Liver (tissue), 3 donors: ENCODE measurements at regions not wholly inside any gene's neighbourhood (a gene's known extent, or its start where the extent isn't known, plus 50 kb on each side); places are given as distances from the start of the nearest gene placed in this dataset.

ENCODE experiments used
- EGR1 ChIP-seq, 2 donors: IDR thresholded peaks; 2 replicates each; pipeline ENCODE4 v1.6.1; 2016 to 2018; ENCODE audit warnings: antibody characterized with exemption in 2 of 2, low read depth in 2 of 2
- FOXA1 ChIP-seq: IDR thresholded peaks from 2 replicates; pipeline ENCODE4 v1.6.1; 2016; ENCODE audit warnings: antibody characterized with exemption
- GABPA ChIP-seq, 2 donors: IDR thresholded peaks in 1 of 2; conservative IDR thresholded peaks in 1 of 2; 2 replicates each; pipeline ENCODE4 v1.6.1; 2016; ENCODE audit warnings: antibody characterized with exemption in 2 of 2, mild to moderate bottlenecking in 1 of 2, moderate library complexity in 1 of 2
- JUND ChIP-seq, 2 donors: IDR thresholded peaks; 2 replicates each; pipeline ENCODE4 v1.6.1; 2016; ENCODE audit warnings: antibody characterized with exemption in 2 of 2
- RAD21 ChIP-seq, 2 donors: IDR thresholded peaks; 2 replicates each; pipeline ENCODE4 v1.6.1; 2016; ENCODE audit warnings: antibody characterized with exemption in 2 of 2, mild to moderate bottlenecking in 2 of 2
- SP1 ChIP-seq: IDR thresholded peaks from 2 replicates; pipeline ENCODE4 v1.6.1; 2018; ENCODE audit warnings: antibody characterized with exemption, mild to moderate bottlenecking
- TAF1 ChIP-seq: conservative IDR thresholded peaks from 2 replicates; pipeline ENCODE4 v1.6.1; 2016; ENCODE audit warnings: antibody characterized with exemption, mild to moderate bottlenecking
- TF ChIP-seq, protein P1 (sequence below): fragments of 150-350 bp; IDR thresholded peaks from 2 replicates; pipeline ENCODE4 v1.5.1; 2017; ENCODE audit warnings: improper control_type of control experiment, low read depth, low read length; ENCODE audit not compliant: missing input control
- TF ChIP-seq, protein P2 (sequence below): IDR thresholded peaks from 2 replicates; pipeline ENCODE4 v1.6.1; 2016; ENCODE audit warnings: antibody characterized with exemption
- TF ChIP-seq, protein P3 (sequence below): IDR thresholded peaks from 2 replicates; pipeline ENCODE4 v1.6.1; 2016; ENCODE audit warnings: antibody characterized with exemption, mild to moderate bottlenecking
- donor health status: healthy.
- donor health status: healthy.

GRCh38 chr4:4735870-4736269 lies 123.6 kb upstream of the MSX1 start:
- TF ChIP-seq SP1 (no peak), RAD21 (IDR thresholded peaks at IDR 0.05) (no peak), JUND (IDR thresholded peaks at IDR 0.05) (no peak), FOXA1 (no peak), GABPA (IDR thresholded peaks at IDR 0.05 in 1 of 2, conservative IDR thresholded peaks at IDR 0.05 in 1 of 2) (no peak), TAF1 (no peak), EGR1 (IDR thresholded peaks at IDR 0.05; ENCODE audit: low read depth in 2 of 2) (no peak)
- TF ChIP-seq, protein P1, sequence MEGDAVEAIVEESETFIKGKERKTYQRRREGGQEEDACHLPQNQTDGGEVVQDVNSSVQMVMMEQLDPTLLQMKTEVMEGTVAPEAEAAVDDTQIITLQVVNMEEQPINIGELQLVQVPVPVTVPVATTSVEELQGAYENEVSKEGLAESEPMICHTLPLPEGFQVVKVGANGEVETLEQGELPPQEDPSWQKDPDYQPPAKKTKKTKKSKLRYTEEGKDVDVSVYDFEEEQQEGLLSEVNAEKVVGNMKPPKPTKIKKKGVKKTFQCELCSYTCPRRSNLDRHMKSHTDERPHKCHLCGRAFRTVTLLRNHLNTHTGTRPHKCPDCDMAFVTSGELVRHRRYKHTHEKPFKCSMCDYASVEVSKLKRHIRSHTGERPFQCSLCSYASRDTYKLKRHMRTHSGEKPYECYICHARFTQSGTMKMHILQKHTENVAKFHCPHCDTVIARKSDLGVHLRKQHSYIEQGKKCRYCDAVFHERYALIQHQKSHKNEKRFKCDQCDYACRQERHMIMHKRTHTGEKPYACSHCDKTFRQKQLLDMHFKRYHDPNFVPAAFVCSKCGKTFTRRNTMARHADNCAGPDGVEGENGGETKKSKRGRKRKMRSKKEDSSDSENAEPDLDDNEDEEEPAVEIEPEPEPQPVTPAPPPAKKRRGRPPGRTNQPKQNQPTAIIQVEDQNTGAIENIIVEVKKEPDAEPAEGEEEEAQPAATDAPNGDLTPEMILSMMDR: no peak
- TF ChIP-seq, protein P2, sequence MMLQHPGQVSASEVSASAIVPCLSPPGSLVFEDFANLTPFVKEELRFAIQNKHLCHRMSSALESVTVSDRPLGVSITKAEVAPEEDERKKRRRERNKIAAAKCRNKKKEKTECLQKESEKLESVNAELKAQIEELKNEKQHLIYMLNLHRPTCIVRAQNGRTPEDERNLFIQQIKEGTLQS: no peak
- TF ChIP-seq, protein P3, sequence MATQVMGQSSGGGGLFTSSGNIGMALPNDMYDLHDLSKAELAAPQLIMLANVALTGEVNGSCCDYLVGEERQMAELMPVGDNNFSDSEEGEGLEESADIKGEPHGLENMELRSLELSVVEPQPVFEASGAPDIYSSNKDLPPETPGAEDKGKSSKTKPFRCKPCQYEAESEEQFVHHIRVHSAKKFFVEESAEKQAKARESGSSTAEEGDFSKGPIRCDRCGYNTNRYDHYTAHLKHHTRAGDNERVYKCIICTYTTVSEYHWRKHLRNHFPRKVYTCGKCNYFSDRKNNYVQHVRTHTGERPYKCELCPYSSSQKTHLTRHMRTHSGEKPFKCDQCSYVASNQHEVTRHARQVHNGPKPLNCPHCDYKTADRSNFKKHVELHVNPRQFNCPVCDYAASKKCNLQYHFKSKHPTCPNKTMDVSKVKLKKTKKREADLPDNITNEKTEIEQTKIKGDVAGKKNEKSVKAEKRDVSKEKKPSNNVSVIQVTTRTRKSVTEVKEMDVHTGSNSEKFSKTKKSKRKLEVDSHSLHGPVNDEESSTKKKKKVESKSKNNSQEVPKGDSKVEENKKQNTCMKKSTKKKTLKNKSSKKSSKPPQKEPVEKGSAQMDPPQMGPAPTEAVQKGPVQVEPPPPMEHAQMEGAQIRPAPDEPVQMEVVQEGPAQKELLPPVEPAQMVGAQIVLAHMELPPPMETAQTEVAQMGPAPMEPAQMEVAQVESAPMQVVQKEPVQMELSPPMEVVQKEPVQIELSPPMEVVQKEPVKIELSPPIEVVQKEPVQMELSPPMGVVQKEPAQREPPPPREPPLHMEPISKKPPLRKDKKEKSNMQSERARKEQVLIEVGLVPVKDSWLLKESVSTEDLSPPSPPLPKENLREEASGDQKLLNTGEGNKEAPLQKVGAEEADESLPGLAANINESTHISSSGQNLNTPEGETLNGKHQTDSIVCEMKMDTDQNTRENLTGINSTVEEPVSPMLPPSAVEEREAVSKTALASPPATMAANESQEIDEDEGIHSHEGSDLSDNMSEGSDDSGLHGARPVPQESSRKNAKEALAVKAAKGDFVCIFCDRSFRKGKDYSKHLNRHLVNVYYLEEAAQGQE: no peak
